Effector CD4-positive, alpha-beta T cell (primary cell): ENCODE measurements at regions not wholly inside any gene's neighbourhood (a gene's known extent, or its start where the extent isn't known, plus 50 kb on each side); places are given as distances from the start of the nearest gene placed in this dataset.

ENCODE experiments used
- DNase-seq: peaks from one replicate; pipeline ENCODE4 v3.0.0-alpha.2; 2020

DNA sequence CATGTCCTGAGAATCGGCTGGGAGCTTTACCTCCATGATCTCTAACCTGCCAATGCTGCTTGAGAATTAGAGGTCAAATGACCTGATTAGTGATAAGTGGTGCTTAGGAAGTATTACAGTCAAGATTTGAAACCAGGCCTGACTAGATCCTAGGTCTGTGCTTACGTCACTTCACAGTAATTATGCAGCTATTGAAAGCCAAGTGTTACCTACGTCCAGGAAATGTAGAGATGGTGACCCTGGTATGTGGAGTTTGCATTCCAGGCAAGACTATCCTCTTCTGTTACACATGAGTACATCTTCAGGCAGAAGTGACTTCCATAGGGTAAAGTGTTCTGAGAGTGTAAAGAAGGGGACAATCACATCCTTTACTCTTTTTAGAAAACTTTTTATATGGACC, 530.4 kb upstream of the TENM4 start:
- DNase-seq = no peak

DNA sequence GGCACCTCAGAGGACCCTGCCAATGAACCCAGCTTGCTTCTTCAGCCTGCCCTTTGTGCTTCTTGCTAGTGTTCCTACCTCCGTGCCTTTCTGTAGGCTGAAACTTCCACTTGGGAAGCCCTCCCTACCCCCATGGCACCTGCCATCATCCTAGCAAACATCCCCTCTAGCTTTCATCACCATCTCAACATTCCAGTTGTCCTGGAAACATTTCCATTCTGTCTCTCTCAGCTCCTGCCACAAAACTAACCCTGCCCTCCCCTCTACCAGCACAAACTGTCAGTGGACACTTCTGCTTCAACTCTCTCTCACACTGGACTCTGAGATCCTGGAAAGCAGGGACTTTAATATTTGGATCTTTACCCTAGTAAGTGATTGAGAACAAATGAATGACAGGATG, 525.8 kb upstream of the TENM4 start:
- DNase-seq = no peak

DNA sequence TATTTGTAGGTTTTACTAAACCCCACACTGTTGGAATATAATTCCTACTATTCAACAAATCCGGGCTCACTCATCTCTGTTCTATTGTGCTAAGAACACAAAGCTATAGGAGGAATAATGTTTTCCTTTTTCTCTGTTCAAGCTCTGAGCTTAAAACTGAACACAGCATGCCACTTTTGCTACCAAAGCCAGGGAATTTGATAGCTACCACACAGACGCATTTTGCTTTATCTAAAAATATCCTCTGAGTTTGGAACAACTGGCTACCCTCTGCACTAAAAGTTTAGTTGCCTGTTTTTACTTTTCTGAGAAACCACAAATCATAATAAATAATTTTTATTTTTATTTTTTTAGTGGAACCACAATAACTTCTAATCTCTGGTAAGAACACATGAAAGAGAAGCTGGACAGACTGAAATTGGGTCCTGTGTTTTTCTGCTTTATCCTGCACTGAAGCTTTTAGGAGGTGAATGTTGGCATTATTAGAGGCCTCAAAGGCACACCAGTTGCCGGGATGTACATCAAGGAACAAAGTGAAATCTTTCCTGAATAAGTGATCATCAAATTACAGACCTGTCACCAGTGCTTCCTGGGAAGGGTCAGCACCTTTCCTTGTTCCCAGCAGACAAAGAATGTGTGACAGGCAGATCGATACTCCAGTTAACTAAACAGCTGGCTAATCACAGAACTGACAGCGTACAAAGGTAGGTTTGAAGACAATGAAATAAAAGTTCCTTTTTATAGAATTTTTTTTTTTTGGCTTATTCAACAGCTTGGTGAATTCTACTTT, 523.2 kb upstream of the TENM4 start:
- DNase-seq = no peak

DNA sequence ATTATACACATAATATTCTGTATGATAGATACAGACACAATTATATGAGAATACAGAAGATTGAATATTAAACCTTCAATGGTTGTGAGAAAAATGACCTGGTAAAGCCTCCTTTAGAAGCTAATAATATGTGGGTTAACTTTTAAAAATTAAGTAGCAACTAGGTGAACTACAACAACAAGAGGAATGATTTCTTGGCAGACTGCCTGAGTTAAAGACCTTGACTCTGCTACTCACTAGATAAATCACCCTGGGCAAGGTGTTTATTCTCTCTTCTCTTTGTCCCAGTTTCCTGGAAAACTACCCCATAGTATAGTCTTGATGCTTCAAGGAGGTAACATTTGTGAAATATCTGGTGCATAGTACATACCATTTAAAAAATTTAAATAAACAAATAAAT, 519.6 kb upstream of the TENM4 start:
- no peak for DNase-seq

DNA sequence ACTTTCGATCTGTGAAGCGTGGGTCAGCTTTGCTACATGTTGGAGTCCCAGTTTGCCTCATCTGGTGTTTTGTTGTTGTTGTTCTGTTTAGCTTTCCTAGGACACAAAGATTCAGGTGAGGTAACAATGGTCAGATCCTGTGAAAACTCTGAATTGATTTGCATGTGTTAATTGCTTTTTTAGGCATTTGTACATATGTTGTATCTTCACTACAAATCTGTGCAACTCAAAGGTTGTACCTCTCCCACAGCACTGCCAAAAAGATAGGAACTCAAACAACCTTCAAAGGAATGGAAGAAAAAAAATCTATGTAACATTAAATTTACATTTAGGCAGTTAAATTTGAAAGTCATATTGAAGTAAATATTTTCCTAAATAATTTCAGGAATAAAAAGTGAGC, 518.5 kb upstream of the TENM4 start:
- no peak for DNase-seq

DNA sequence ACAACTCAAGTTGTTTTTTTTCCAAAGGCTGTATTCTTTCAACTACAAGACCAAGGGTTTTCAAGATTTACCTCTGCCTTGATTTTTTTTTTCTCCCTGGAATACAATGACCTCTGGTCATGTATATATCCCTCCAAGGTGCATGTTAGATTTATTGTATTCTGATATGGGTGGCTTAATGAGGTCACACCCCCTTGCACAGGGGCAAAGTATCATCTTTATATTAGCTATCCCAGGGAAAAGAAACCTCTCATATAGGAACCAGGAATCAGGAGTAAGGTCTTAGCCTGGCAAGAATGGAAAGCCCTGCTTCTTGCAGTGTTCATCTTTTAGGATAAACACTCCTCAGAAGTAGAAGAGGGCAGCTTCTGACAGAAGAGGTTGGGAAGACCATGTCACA, 516.9 kb upstream of the TENM4 start:
- no peak for DNase-seq

DNA sequence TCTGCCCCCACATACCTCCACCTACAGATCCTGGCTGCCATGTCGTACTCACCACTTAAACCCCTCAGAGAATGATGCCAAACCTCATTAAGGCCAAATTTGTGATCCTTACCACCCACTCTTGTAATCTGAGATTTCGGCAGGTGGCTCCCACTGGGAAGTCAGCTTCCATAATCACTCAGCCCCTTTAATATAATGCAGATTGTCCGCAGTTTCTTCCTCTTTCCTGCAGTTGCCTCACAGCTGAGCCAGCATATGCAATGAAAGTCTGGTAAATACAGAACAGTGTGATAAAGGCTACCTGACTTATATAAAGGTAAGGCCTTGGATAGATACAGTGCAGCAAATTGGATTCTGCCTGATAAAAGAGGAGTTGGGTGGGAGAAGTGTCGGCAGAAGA, 515.2 kb upstream of the TENM4 start:
- DNase-seq = no peak

DNA sequence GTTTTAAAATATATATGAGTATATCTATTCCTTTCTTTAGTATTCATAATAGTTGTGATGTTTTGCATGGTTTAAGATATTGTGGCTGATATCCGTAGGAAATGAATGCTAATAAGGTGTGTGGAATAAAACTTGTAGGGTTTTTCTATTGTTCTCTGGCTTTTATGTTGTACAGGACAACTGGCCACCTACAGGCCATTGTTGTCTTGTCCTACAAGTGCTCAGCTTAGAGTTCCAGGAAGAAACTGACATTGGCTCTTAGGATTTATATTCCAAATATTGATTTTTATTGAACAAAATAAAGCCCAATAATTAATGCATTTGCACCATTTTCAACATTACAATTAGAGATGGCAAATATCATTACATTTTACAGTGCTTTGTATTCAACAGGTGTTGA, 512.8 kb upstream of the TENM4 start:
- no peak for DNase-seq

DNA sequence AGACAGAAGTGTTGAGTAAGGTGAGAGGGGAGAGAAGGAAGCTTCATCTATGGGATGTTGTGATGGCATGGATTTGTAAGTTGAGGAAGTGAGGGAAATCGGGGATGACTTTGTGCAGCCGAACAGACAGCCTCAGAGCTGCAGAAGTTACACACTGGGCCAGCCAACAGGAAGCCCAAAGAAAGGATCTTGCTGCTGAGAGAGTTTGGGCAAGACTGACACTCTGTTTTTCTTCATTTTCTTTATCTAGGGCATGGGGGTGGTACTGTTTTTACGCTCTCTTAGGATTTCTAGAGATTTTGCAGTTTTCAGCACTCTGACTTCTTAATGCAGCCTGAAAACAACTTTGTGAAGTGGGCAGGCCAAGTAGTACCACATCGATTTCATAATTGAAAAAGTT, 509.9 kb upstream of the TENM4 start:
- DNase-seq = no peak

DNA sequence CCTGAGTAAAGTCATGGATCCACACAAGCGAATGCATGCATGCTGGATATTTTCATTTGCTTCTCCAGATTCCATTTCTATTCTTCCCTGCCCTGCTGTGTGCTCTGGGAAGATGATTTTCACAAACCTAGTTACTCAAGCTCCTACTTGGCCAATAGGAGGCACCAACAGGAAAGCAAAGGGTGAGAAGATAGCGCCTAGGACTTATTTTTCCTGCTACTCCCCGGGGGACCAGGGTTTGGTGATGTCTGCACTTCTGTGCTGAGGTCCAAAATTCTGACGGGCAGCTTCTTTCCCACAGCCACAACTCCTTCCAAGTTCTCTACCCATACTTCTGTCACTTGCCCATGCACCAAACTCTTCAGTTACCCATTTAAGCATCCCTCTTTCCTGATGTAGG, 509.3 kb upstream of the TENM4 start:
- no peak for DNase-seq

DNA sequence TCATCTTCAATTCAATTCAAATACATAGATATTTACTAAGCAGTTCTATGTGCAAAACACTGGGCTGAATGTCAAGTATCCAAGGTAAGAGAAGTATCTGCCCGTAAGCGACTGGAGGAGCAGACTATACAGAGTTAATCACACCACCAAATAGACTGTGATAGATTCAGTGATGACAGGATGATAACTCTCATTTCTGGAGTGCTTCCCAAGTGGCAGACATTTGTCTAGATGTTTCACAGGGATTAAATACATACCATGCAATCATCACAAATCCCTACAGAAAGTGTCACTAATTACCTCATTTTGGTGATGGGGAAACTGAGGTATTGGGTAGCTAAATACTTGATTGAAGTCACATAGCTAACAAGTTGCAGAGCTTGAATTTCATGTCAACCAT, 508.7 kb upstream of the TENM4 start:
- no peak for DNase-seq

DNA sequence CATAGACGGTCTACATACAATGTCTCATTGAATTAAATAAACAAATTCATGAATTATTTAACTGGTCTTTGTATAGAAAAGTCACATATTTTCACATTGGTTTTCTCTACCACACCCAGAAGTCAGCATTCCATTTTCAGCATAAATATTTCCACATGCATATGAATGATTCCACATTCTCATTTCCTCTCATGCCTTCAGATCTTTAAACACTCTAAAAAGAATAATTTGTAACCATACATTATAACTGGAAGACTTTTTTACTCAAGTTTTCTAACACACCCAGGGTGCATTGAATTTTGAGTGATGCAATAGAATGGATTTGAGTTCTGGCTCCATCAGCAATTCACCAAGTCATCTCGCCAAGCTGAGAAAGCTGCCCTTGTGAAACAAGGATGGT, 501.8 kb upstream of the TENM4 start:
- no peak for DNase-seq

DNA sequence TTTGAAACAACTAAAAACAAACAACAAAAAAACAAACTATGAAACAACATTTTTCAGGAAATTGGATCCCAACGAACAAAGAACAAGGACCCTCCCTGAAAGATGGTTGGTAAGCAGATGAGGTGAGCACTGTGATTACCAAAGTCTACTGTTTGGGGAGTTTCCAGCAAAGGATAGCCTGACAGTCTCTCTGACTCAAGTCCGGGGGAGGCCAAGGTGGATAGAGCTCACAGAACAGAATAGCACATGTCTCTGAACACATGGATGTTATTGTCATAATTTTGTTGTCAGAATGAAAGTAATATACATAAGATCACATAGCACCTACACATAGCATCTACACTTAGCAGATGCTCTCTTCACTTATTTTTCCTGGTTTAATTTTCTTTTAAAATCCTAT, 501.3 kb upstream of the TENM4 start:
- DNase-seq = no peak

DNA sequence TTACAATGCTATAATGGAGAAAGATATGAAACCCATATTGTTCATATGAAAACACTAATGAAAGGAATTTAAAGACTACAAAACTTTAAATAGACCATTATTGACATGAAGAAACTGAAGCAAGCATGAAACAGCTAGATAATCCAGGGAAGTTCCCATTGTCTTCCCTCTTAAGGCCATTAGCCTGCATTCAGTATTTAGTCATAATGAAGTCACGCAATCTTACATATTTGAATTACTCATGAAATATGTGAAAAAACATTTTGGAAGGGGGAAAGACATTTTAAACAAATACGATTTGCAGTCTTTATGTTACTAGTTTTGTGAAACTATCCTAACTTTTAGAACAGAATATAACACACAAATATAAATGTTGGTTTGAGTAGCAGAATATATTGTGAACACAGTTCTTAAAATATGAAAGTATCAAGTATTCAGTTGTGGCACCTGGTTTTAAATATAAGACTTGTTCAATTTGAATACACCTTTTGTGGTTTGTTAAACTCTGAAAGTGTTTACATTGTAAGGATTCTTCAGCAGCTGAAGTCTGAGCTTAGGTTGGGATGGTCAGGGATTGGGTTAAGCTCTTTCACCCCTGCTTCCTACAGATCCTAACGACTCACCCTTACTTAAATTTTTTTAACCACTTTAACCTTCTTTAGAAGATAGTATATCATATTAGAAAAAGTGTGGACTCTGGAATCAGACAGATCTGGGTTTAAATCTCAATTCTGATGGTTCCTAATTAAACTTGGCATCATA, 500.3 kb upstream of the TENM4 start:
- no peak for DNase-seq

DNA sequence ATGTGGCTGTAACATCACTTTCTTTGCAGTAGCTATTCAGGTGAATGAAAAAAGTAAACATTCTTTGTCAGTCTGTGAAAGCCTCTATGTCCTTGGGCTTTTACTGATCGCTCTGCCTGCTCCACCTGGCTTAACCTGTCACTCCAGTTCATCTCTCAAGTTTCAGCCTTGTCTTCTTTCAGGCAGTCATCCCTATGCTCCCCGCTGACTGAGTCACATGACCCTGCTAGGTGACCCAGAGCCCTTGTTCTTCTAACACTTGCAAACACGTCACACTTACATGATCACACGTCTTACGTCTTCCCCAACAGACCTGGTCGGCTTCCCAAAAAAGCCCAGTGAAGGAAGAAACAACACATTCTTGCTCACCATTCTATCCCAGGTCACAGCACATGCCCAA, 499.3 kb upstream of the TENM4 start:
- DNase-seq = no peak

DNA sequence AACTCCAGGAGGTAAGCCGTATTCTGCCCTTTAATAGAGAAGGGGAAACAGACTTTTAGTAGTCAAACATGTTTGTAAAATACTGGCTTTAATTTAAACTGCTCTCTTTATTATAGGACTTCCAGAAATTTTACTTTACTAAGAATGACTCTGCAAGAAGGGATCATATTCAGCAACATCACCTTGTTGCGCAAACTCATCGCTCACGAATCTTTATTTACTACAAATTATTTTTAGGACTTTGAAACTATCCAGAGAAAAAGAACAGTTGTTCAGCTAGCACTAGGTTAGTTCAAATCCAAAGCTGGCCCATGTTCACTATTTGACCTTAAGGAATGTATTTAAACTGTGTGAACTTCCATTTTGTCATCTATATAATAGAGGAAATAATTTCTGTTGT, 498.3 kb upstream of the TENM4 start:
- no peak for DNase-seq

DNA sequence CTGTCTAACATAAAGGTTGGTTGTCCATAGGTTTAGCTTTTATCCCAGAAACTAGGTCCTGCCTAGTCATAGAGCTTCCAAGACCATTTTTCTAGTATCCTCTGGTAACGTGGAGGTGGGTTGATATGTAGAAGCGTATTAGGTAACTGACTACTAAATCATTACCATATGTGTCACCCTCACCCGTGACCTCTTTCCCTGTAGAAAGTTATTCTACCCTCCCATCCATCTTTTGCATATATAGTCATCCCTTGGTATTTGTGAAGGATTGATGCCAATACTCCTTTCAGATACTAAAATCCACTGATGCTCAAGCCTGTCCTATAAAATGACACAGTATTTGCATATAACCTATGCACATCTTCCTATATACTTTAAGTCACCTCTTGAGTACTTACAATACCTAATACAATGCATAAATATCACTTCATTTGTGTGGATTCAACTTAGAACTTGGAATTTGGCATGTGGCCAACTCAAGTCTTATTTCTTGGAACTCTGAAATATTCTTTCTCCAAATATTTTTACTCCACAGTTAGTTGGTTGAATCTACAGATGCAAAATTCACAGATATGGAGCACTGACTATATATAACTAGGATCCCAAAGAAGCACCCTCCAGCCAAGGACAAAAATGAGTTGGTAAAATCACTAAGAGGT, 497.0 kb upstream of the TENM4 start:
- DNase-seq = no peak

DNA sequence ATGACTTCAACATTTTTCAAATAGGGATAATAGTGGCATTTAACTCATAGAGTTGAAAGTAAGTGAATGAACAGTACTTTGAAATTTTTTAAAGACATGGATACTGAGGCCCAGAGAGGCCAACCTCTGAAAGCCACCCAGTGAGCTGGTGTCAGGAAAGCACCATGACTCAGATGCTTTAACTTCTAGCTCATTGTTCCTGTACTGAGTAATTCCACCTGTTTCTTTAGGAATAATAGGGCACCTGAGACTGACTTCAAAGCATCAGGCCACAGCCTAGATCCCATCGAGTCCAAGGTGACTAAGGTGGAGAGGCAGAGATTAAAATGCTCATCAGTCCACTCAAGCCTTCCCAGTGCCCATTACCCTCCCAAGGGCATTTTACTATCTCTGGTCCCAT, 491.8 kb upstream of the TENM4 start:
- no peak for DNase-seq

DNA sequence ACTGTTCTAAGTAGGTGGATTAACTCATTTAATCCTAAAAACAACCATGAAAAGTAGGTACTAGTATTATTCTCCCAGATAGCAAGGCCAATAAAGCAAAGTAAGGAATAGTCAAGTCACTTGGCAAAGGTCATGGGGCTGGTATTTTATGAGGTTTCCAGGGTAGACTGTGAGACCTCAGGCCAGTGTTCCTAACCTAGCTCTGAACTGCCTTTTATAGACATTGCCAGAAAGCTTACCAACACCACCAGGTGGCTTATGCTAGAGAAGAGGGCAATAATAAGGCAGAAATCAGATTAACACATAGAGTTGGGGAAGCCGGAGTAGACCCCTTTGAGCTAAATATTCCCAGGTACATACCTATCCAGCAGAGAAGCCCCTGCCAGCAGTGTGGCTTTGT, 490.9 kb upstream of the TENM4 start:
- no peak for DNase-seq

DNA sequence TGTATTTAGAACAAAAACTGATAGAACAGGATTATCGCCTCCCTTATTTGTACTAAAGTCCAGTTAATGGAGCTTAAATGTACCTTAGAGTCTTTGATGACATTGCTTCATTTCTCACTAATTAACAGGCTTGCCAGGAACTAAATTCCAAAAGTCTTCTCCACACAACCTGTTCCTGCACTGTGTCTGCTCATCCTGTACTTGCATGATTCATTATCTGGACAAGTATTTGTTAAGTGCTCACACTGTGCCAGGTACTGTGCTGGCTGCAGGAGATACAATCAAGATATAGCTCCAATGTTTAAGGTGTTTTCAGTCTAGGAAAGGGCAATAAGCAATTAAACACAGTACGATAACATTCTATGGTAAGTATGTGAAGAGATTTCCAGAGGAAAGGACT, 485.9 kb upstream of the TENM4 start:
- no peak for DNase-seq

DNA sequence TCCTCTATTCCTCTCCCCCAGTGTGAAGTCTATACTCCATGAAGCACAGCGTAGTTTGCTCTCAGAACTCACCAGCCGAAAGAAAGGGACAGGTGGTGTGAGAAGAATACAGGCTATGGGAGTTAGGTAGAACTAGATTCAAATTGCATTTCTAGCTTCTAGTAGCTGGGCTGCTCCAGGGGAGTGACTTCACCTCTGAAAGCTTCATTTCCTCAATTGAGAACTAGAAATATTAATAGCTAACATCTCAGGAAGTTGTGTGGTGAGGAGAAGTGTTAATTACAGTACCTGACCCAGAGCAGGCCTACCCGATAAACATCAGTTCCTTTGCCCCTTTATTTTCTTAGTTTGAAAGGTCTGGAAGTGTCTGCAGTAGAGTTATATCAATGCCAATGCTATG, 484.7 kb upstream of the TENM4 start:
- DNase-seq = no peak

DNA sequence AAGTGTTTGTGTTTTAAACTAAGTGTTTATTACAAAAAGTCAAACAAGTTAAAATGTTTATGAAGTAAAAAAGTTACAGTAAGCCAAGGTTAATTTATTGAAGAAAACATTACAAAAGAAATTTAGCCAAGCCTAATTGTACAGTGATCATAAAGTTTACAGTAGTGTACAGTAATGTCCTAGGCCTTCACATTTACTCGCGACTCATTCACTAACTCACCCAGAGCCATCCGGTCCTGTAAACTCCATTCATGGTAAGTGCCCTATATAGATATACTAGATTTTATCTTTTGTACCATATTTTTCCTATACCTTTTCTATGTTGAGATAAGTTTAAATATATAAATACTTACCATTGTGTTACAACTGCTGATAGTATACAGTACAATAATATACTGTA, 481.8 kb upstream of the TENM4 start:
- DNase-seq = no peak

DNA sequence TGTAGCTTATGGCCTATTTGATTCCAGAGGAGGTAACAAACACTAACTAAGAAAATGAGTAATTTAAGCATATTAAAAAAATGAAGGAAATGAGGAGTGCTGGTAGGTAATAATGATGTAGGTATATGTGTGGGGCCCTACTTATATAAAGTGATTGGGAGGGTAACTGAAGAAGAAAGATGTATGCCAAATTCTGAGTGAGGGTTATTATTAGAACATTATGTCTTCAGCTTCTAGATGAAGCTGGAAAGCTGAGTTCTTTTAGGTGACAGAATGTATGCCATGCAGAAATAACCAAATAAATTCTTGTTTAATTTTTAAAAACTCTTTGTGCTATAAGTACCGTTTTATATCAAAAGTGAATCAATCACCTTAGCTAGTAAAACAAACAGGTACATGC, 479.6 kb upstream of the TENM4 start:
- DNase-seq = no peak

DNA sequence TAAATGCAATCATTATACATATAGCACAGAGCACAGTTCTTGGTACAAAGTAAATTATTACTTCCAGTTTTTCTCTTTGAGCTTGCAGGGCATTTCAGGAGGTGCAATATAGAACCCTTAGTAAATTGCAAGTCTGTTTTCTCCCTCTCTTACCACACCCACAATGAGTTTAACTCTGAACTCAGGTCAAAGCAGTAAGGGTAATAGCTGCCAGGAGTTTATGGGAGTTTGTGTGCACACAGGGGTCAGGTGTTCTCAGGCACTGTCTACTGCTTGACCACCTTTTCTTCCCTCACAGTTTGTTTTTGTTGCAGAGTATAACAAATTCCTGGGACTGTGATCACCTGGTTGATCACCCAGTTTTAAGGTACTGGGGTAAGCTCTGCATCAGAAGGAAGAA, 478.5 kb upstream of the TENM4 start:
- no peak for DNase-seq
